GM12878 (cell line): ENCODE measurements at regions not wholly inside any gene's neighbourhood (a gene's known extent, or its start where the extent isn't known, plus 50 kb on each side); places are given as distances from the start of the nearest gene placed in this dataset.

Experiments
- CREB1 ChIP-seq: IDR thresholded peaks from 2 replicates; pipeline ENCODE4 v1.6.1; 2012; ENCODE audit warnings: low read depth, mild to moderate bottlenecking, inconsistent platforms
- POLR2A ChIP-seq: IDR thresholded peaks from 2 replicates; pipeline ENCODE4 v1.6.1; 2011; ENCODE audit warnings: low read depth, mild to moderate bottlenecking, low read length
- SMC3 ChIP-seq: IDR thresholded peaks from 2 replicates; pipeline ENCODE4 v1.6.1; 2011; ENCODE audit warnings: low read length, improper control_type of control experiment, borderline replicate concordance
- ZNF274 ChIP-seq: IDR thresholded peaks from one replicate; pipeline ENCODE4 v1.8.0; 2011; ENCODE audit not compliant: insufficient read length, insufficient read depth
- ZNF622 ChIP-seq: fragments of 450-650 bp; IDR thresholded peaks from 2 replicates; pipeline ENCODE4 v1.6.1; 2017; ENCODE audit warnings: mild to moderate bottlenecking, inconsistent platforms
- TF ChIP-seq, protein P1 (sequence below), 3 experiments: IDR thresholded peaks in 2 of 3; conservative IDR thresholded peaks in 1 of 3; 2 replicates each; pipeline ENCODE4 v1.5.1; 2011; ENCODE audit warnings: low read depth in 3 of 3, low read length in 3 of 3, mild to moderate bottlenecking in 3 of 3, control low read depth in 2 of 3, moderate library complexity in 2 of 3, inconsistent platforms in 1 of 3, mixed read lengths in 1 of 3; ENCODE audit not compliant: control insufficient read depth in 2 of 3, insufficient read depth in 1 of 3; ENCODE audit errors: extremely low read depth in 1 of 3
- TF ChIP-seq, protein P2 (sequence below): IDR thresholded peaks from 2 replicates; pipeline ENCODE4 v1.6.1; 2012; ENCODE audit warnings: low read depth, low read length, improper control_type of control experiment

DNA sequence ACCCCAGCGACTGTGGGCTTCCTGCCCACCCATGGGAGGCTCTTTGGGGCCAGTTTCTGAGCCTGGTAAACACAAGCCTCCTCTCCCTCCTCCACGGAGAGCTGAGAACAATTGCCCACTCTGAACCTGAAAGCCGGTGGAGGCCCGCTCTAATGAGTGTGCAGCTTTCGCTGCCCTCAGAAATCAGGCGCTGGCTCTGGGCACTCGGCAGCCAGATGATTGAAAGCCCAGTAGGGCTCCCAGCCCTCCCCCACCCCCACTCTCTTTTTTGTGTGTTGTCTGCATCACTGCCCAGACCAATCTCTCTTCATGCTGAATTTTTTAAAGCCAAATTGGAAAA is 438.9 kb downstream of the RPS24 start:
- TF ChIP-seq ZNF622, result no peak
- TF ChIP-seq, protein P1, sequence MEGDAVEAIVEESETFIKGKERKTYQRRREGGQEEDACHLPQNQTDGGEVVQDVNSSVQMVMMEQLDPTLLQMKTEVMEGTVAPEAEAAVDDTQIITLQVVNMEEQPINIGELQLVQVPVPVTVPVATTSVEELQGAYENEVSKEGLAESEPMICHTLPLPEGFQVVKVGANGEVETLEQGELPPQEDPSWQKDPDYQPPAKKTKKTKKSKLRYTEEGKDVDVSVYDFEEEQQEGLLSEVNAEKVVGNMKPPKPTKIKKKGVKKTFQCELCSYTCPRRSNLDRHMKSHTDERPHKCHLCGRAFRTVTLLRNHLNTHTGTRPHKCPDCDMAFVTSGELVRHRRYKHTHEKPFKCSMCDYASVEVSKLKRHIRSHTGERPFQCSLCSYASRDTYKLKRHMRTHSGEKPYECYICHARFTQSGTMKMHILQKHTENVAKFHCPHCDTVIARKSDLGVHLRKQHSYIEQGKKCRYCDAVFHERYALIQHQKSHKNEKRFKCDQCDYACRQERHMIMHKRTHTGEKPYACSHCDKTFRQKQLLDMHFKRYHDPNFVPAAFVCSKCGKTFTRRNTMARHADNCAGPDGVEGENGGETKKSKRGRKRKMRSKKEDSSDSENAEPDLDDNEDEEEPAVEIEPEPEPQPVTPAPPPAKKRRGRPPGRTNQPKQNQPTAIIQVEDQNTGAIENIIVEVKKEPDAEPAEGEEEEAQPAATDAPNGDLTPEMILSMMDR (IDR thresholded peaks at IDR 0.05 in 2 of 3, conservative IDR thresholded peaks at IDR 0.05 in 1 of 3; ENCODE audit: control insufficient read depth in 2 of 3, extremely low read depth in 1 of 3, insufficient read depth in 1 of 3, low read depth in 3 of 3, low read length in 3 of 3), result no peak
- no peak for TF ChIP-seq ZNF274
- TF ChIP-seq POLR2A, result no peak
- TF ChIP-seq, protein P2, sequence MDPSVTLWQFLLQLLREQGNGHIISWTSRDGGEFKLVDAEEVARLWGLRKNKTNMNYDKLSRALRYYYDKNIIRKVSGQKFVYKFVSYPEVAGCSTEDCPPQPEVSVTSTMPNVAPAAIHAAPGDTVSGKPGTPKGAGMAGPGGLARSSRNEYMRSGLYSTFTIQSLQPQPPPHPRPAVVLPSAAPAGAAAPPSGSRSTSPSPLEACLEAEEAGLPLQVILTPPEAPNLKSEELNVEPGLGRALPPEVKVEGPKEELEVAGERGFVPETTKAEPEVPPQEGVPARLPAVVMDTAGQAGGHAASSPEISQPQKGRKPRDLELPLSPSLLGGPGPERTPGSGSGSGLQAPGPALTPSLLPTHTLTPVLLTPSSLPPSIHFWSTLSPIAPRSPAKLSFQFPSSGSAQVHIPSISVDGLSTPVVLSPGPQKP, result no peak
- no peak for TF ChIP-seq CREB1
- no peak for TF ChIP-seq SMC3
